OCI-LY7 (cell line): ENCODE measurements at regions not wholly inside any gene's neighbourhood (a gene's known extent, or its start where the extent isn't known, plus 50 kb on each side); places are given as distances from the start of the nearest gene placed in this dataset.

Experiments used
- BruUV-seq: library from RNA; stranded (reverse); fragments of 400-500 nt; replicated peaks from 2 replicates; lab custom pipeline; 2021; lab: Mats Ljungman, UMichigan
- CTCF ChIA-PET: fragments of 300-600 bp; sonication (Branson Sonifier 250); formaldehyde crosslinking; loops from one replicate; lab custom pipeline; 2022; ENCODE audit warnings: antibody characterized with exemption; ENCODE audit not compliant: unreplicated experiment; lab: Charles Lee
- POLR2A ChIA-PET: fragments of 300-600 bp; sonication (Branson Sonifier 250); formaldehyde crosslinking; loops from one replicate; lab custom pipeline; 2022; ENCODE audit warnings: antibody characterized with exemption; lab: Charles Lee
- DNase-seq: peaks from one replicate; pipeline ENCODE4 v3.0.0-alpha.2; 2015; ENCODE audit warnings: low spot score
- H2AFZ ChIP-seq: fragments of 200-600 bp; sonication (generic), shearing (Covaris generic); 2 replicates; pipeline ENCODE4 v1.6.1; 2014; ENCODE audit warnings: mild to moderate bottlenecking, antibody characterized with exemption, low read length, moderate library complexity
- H3K27ac ChIP-seq: fragments of 200-600 bp; sonication (generic); 2 replicates; pipeline ENCODE4 v1.5.1; 2014; ENCODE audit warnings: mixed run types, low read depth, mild to moderate bottlenecking, moderate library complexity, low read length, inconsistent platforms; ENCODE audit not compliant: poor library complexity, severe bottlenecking
- H3K36me3 ChIP-seq: fragments of 200-600 bp; sonication (generic); 2 replicates; pipeline ENCODE4 v1.6.1; 2014; ENCODE audit warnings: mild to moderate bottlenecking, antibody characterized with exemption, low read length, moderate library complexity, mixed read lengths; ENCODE audit not compliant: insufficient read depth
- H3K4me1 ChIP-seq: fragments of 200-600 bp; sonication (generic); 2 replicates; pipeline ENCODE4 v1.5.1; 2014; ENCODE audit warnings: mild to moderate bottlenecking, low read length; ENCODE audit not compliant: insufficient read depth, poor library complexity, severe bottlenecking
- H3K4me2 ChIP-seq: fragments of 200-600 bp; sonication (generic); 2 replicates; pipeline ENCODE4 v1.6.1; 2014; ENCODE audit warnings: mild to moderate bottlenecking, low read length
- H3K4me3 ChIP-seq: fragments of 200-600 bp; sonication (generic); 2 replicates; pipeline ENCODE4 v1.5.1; 2014; ENCODE audit warnings: mild to moderate bottlenecking, low read depth, low read length; ENCODE audit not compliant: poor library complexity, severe bottlenecking
- H3K79me2 ChIP-seq: fragments of 200-600 bp; sonication (generic); 2 replicates; pipeline ENCODE4 v1.6.1; 2016; ENCODE audit warnings: low read depth, mild to moderate bottlenecking, low read length, moderate library complexity, mixed read lengths; ENCODE audit not compliant: insufficient read depth
- H3K9me2 ChIP-seq: fragments of 200-600 bp; sonication (generic); 2 replicates; pipeline ENCODE4 v1.6.1; 2016; ENCODE audit warnings: mild to moderate bottlenecking, low read length, mixed read lengths; ENCODE audit not compliant: insufficient read depth
- H3K9me3 ChIP-seq: fragments of 200-600 bp; sonication (generic); 2 replicates; pipeline ENCODE4 v1.6.1; 2014; ENCODE audit warnings: mild to moderate bottlenecking, mixed run types, low read length, mixed read lengths
- H4K20me1 ChIP-seq: fragments of 200-600 bp; sonication (generic); 2 replicates; pipeline ENCODE4 v1.6.1; 2014; ENCODE audit warnings: mild to moderate bottlenecking, antibody characterized with exemption, low read length, moderate library complexity, mixed read lengths; ENCODE audit not compliant: insufficient read depth
- EZH2phosphoT487 ChIP-seq: fragments of 200-600 bp; sonication (generic); IDR thresholded peaks from 2 replicates; pipeline ENCODE4 v1.6.1; 2018; ENCODE audit warnings: low read depth, borderline replicate concordance, mild to moderate bottlenecking, mixed run types, antibody characterized with exemption, low read length, moderate library complexity, mixed read lengths
- intact Hi-C: fragments of 100-400 bp; cut with micrococcal nuclease; formaldehyde crosslinking; loops from one replicate; pipeline ENCODE4 v1.10.0; 2022; ENCODE audit not compliant: unreplicated experiment
- TF ChIP-seq, protein P1 (sequence below): fragments of 200-600 bp; sonication (generic); conservative IDR thresholded peaks from 2 replicates; pipeline ENCODE4 v1.5.1; 2014; ENCODE audit warnings: mild to moderate bottlenecking, antibody characterized with exemption, low read length, moderate library complexity, mixed read lengths

DNA sequence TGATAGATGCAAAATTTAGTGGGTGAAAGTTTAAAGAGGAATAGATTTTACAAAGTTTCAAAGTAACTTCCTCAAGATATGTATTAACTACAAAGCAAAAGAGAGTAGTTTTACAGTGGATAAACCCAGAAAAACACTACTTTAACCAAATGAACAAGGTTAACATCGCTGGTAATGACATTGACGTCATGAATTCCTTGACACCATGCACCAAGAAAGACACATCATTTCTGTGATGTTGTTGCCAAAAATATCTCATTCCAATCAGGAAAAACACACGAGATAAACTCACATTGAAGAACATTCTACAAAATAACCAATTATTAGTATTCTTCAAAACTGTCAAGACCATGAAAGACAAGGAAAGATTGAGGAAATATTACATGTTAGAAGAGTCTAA, 605.6 kb upstream of the SETBP1 start:
- Histone ChIP-seq H3K9me2 (no peaks in the 10 kb centered on the region), H3K4me1 (no peaks in the 10 kb centered on the region), H3K4me3 (no peak overlapping the region), H3K4me2 (no peak overlapping the region), H2AFZ (no peak overlapping the region), H3K79me2 (no peaks in the 10 kb centered on the region), H3K9me3 (no peaks in the 10 kb centered on the region), H4K20me1 (no peaks in the 10 kb centered on the region), H3K27ac (no peak overlapping the region), H3K36me3 (no peaks in the 10 kb centered on the region)
- ChIA-PET CTCF (no interaction called here), POLR2A (no interaction called here)
- no peak for TF ChIP-seq EZH2phosphoT487
- TF ChIP-seq, protein P1, sequence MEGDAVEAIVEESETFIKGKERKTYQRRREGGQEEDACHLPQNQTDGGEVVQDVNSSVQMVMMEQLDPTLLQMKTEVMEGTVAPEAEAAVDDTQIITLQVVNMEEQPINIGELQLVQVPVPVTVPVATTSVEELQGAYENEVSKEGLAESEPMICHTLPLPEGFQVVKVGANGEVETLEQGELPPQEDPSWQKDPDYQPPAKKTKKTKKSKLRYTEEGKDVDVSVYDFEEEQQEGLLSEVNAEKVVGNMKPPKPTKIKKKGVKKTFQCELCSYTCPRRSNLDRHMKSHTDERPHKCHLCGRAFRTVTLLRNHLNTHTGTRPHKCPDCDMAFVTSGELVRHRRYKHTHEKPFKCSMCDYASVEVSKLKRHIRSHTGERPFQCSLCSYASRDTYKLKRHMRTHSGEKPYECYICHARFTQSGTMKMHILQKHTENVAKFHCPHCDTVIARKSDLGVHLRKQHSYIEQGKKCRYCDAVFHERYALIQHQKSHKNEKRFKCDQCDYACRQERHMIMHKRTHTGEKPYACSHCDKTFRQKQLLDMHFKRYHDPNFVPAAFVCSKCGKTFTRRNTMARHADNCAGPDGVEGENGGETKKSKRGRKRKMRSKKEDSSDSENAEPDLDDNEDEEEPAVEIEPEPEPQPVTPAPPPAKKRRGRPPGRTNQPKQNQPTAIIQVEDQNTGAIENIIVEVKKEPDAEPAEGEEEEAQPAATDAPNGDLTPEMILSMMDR: no peak
- BruUV-seq: no TSS peak
- intact Hi-C loops: no loop called here
- no peak for DNase-seq

DNA sequence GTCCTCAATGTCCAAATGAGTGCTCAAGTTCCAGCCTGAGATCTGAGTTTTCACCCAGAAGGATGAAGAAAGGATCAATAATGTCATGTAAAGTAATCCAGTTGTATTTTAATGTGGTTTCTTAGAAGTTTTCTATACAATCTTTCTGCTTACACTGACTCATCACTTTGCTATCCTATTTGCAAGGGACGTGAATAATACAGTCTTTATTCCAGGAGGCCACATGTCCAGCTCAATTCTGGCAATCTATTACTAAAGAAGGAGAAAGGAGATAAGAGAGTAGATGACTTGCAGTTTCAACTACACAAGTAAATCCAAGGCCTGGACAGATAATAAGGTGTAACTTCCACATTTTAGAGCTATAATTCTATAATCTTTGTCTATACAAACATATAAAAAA, 601.1 kb upstream of the SETBP1 start:
- Histone ChIP-seq H3K79me2 (no peaks in the 10 kb centered on the region), H4K20me1 (no peaks in the 10 kb centered on the region), H3K9me2 (no peaks in the 10 kb centered on the region), H3K9me3 (no peaks in the 10 kb centered on the region), H2AFZ (no peak overlapping the region), H3K4me1 (no peaks in the 10 kb centered on the region), H3K36me3 (no peaks in the 10 kb centered on the region), H3K27ac (no peak overlapping the region), H3K4me3 (no peak overlapping the region), H3K4me2 (no peak overlapping the region)
- ChIA-PET CTCF (no interaction called here), POLR2A (interaction anchor here (1.0 kb wide), 1 partner anchor 123 kb away, joined by 4 read pairs; no protein-coding TSS in a partner anchor)
- intact Hi-C loops: no loop called here
- no peak for DNase-seq
- BruUV-seq: no TSS peak
- TF ChIP-seq, protein P1: no peak
- TF ChIP-seq EZH2phosphoT487: no peak

DNA sequence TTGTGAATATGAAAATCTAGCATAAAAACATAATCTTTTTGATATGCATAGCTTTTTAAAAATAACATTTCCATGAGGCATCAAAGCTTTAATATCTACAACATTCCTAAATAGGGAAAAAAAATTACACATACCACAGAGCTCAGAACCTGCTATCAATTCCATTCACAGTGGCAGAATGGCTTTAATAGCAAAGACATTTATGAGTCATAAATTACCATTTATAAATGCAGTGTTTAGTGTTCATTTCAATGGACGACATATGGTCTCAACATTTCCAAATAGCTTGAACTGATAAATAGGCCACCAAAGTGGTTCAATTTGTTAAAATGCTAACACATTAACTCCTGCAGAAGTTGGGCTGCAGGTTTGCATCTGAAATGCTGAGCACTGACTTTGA, 600.6 kb upstream of the SETBP1 start:
- Histone ChIP-seq H3K27ac (no peak overlapping the region), H2AFZ (no peak overlapping the region), H3K4me1 (no peaks in the 10 kb centered on the region), H3K36me3 (no peaks in the 10 kb centered on the region), H3K4me2 (no peak overlapping the region), H3K4me3 (no peak overlapping the region), H3K9me3 (no peaks in the 10 kb centered on the region), H4K20me1 (no peaks in the 10 kb centered on the region), H3K79me2 (no peaks in the 10 kb centered on the region), H3K9me2 (no peaks in the 10 kb centered on the region)
- ChIA-PET CTCF (no interaction called here), POLR2A (interaction anchor here (1.0 kb wide), 1 partner anchor 124 kb away, joined by 4 read pairs; no protein-coding TSS in a partner anchor)
- BruUV-seq: no TSS peak
- no peak for DNase-seq
- TF ChIP-seq, protein P1: no peak
- TF ChIP-seq EZH2phosphoT487: no peak
- intact Hi-C loops: no loop called here
